Ovary (tissue), 7 donors: ENCODE measurements at regions not wholly inside any gene's neighbourhood (a gene's known extent, or its start where the extent isn't known, plus 50 kb on each side); places are given as distances from the start of the nearest gene placed in this dataset.
"Not testable (repeated sequence)": the region's sequence is repeated elsewhere in the genome, so short reads cannot be mapped to it uniquely, and the experiment has no call there.

Experiments used
- DNase-seq, 5 donors: peaks; one replicate each; pipeline ENCODE4 v3.0.0-alpha.2; 2019 to 2020
- H3K27ac ChIP-seq, 2 donors: fragments of 200-600 bp; one replicate each; pipeline versions ENCODE4 v1.5.1 to v1.8.0; 2019 to 2022
- H3K27me3 ChIP-seq: fragments of 200-600 bp; one replicate; pipeline ENCODE4 v1.8.0; 2022
- H3K36me3 ChIP-seq: fragments of 200-600 bp; sonication (generic); one replicate; pipeline ENCODE4 v1.5.1; 2019
- H3K4me1 ChIP-seq: one replicate; pipeline ENCODE4 v1.8.1; 2013; ENCODE audit warnings: mild to moderate bottlenecking, moderate library complexity; ENCODE audit not compliant: insufficient read depth
- H3K4me3 ChIP-seq: fragments of 200-600 bp; sonication (generic); one replicate; pipeline ENCODE4 v1.5.1; 2017
- H3K9me3 ChIP-seq, 2 donors: fragments of 200-600 bp in 1 of 2; sonication (generic) in 1 of 2; one replicate each; pipeline versions ENCODE4 v1.5.1 to v1.8.1; 2013 to 2019; ENCODE audit warnings: mild to moderate bottlenecking in 1 of 2, moderate library complexity in 1 of 2
- CTCF ChIP-seq, 3 donors: fragments of 450-650 bp in 2 of 3; fragments of 200-600 bp in 1 of 3; IDR thresholded peaks; one replicate each; pipeline versions ENCODE4 v1.5.1 to v1.8.0; 2016 to 2022; ENCODE audit warnings: antibody characterized with exemption in 3 of 3, mild to moderate bottlenecking in 1 of 3
- EP300 ChIP-seq: sonication (generic); formaldehyde crosslinking; IDR thresholded peaks from one replicate; pipeline ENCODE4 v1.6.1; 2017; ENCODE audit warnings: antibody characterized with exemption
- POLR2A ChIP-seq: fragments of 450-650 bp; IDR thresholded peaks from one replicate; pipeline ENCODE4 v1.6.1; 2017; ENCODE audit warnings: antibody characterized with exemption, mild to moderate bottlenecking, moderate library complexity
- WGBS, 3 donors: extraction: QIAGEN DNeasy Blood & Tissue Kit in 1 of 3; methylation state at CpG; one replicate each; pipeline versions ENCODE4 v1.1.5 to v1.1.7; 2013 to 2017; 5-methylcytosine and 5-hydroxymethylcytosine counted together
- intact Hi-C, 4 donors: fragments of 100-400 bp; cut with DNase I; formaldehyde crosslinking; loops; one replicate each; pipeline versions ENCODE4 v1.11.0 to v1.15.1; 2022 to 2023
- donor health status: DM: no; HTN: no; CAD: no; lungs with moderate emphysema.
- donor health status: DM: no; HTN: no; CAD: no.
- donor health status: Bipolar disorder and iron deficiency.
- donor health status: DM: no; HTN: no; CAD: no.
- donor health status: DM: yes; HTN: yes; CAD: no.

GRCh38 chr1:99385852-99386251 is 121.6 kb downstream of the PLPPR4 start:
- no peak for TF ChIP-seq CTCF (IDR thresholded peaks at IDR 0.05)
- no peak for TF ChIP-seq EP300
- TF ChIP-seq POLR2A: no peak
- Histone ChIP-seq H3K4me3 (no peak overlapping the region), H3K4me1 (no peaks in the 10 kb centered on the region), H3K27ac (no peak overlapping the region), H3K27me3 (no peaks in the 10 kb centered on the region), H3K36me3 (no peaks in the 10 kb centered on the region), H3K9me3 (no peaks in the 10 kb centered on the region)
- WGBS, 3 donors: 88 to 89% (median 88%) methylated on average over 4 of the region's 4 CpGs
- intact Hi-C loops: no loop called here
- no peak for DNase-seq

- TF ChIP-seq POLR2A (no peak), CTCF (IDR thresholded peaks at IDR 0.05) (no peak), EP300 (no peak)
- Histone ChIP-seq H3K9me3 (no peaks in the 10 kb centered on the region), H3K36me3 (no peaks in the 10 kb centered on the region), H3K4me1 (no peaks in the 10 kb centered on the region), H3K27me3 (no peaks in the 10 kb centered on the region), H3K4me3 (no peak overlapping the region), H3K27ac (no peak overlapping the region)
- 92 to 94% (median 92%) methylated on average over 2 of the region's 2 CpGs for WGBS, 3 donors
- intact Hi-C loops: no loop called here
- DNase-seq: no peak
Measured at GRCh38 chr1:99396389-99396788, 132.1 kb downstream of the PLPPR4 start.

GRCh38 chr1:99397029-99397428 is 132.7 kb downstream of the PLPPR4 start:
- TF ChIP-seq CTCF (IDR thresholded peaks at IDR 0.05) (no peak), EP300 (no peak), POLR2A (no peak)
- H3K36me3 ChIP-seq: no peaks in the 10 kb centered on the region
- no peak for DNase-seq
- intact Hi-C loops: no loop called here
- H3K4me3 ChIP-seq: no peak overlapping the region
- H3K27ac ChIP-seq: no peak overlapping the region
- H3K27me3 ChIP-seq: no peaks in the 10 kb centered on the region
- no peaks in the 10 kb centered on the region for H3K9me3 ChIP-seq
- no peaks in the 10 kb centered on the region for H3K4me1 ChIP-seq
- 10 to 19% (median 11%) methylated on average over 2 of the region's 2 CpGs for WGBS, 3 donors

GRCh38 chr1:99397863-99398262 is 133.6 kb downstream of the PLPPR4 start:
- Histone ChIP-seq H3K9me3 (no peaks in the 10 kb centered on the region), H3K27ac (no peak overlapping the region), H3K4me3 (no peak overlapping the region), H3K36me3 (no peaks in the 10 kb centered on the region), H3K27me3 (no peaks in the 10 kb centered on the region), H3K4me1 (no peaks in the 10 kb centered on the region)
- no peak for DNase-seq
- intact Hi-C loops: no loop called here
- TF ChIP-seq POLR2A (no peak), CTCF (IDR thresholded peaks at IDR 0.05) (no peak), EP300 (no peak)

GRCh38 chr1:99401556-99401955 is 137.3 kb downstream of the PLPPR4 start:
- H3K27ac ChIP-seq, H3K27me3 ChIP-seq, H3K36me3 ChIP-seq, H3K4me1 ChIP-seq, DNase-seq, H3K9me3 ChIP-seq, intact Hi-C loops, H3K4me3 ChIP-seq: not testable (repeated sequence)

GRCh38 chr1:99404399-99404798 is 140.1 kb downstream of the PLPPR4 start:
- H3K4me1 ChIP-seq, H3K27me3 ChIP-seq, H3K27ac ChIP-seq, H3K36me3 ChIP-seq, DNase-seq, H3K4me3 ChIP-seq, H3K9me3 ChIP-seq, intact Hi-C loops: not testable (repeated sequence)
- 89 to 96% (median 94%) methylated on average over 6 to 7 of the region's 7 CpGs for WGBS, 3 donors

- H3K9me3 ChIP-seq, H3K4me3 ChIP-seq, H3K4me1 ChIP-seq, H3K27ac ChIP-seq, intact Hi-C loops, H3K36me3 ChIP-seq, DNase-seq, H3K27me3 ChIP-seq: not testable (repeated sequence)
- 91 to 94% (median 93%) methylated on average over 9 of the region's 9 CpGs for WGBS, 3 donors
Measured at GRCh38 chr1:99405325-99405724, 141.0 kb downstream of the PLPPR4 start.
